ENCODE measurements at regions not wholly inside any gene's neighbourhood (a gene's known extent, or its start where the extent isn't known, plus 50 kb on each side); places are given as distances from the start of the nearest gene placed in this dataset.

GRCh38 chr13:59437544-59438301 is 726.0 kb downstream of the DIAPH3 start:
- TF ChIP-seq, protein P1, sequence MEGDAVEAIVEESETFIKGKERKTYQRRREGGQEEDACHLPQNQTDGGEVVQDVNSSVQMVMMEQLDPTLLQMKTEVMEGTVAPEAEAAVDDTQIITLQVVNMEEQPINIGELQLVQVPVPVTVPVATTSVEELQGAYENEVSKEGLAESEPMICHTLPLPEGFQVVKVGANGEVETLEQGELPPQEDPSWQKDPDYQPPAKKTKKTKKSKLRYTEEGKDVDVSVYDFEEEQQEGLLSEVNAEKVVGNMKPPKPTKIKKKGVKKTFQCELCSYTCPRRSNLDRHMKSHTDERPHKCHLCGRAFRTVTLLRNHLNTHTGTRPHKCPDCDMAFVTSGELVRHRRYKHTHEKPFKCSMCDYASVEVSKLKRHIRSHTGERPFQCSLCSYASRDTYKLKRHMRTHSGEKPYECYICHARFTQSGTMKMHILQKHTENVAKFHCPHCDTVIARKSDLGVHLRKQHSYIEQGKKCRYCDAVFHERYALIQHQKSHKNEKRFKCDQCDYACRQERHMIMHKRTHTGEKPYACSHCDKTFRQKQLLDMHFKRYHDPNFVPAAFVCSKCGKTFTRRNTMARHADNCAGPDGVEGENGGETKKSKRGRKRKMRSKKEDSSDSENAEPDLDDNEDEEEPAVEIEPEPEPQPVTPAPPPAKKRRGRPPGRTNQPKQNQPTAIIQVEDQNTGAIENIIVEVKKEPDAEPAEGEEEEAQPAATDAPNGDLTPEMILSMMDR (IDR thresholded peaks at IDR 0.05; ENCODE audit: low read depth, low read length, poor library complexity, severe bottlenecking) = no peak
- no peak for TF ChIP-seq EZH2phosphoT487 (IDR thresholded peaks at IDR 0.05; ENCODE audit: borderline replicate concordance, low read length)

Data from DOHH2 (cell line).